ENCODE measurements at regions not wholly inside any gene's neighbourhood (a gene's known extent, or its start where the extent isn't known, plus 50 kb on each side); places are given as distances from the start of the nearest gene placed in this dataset.

DNA sequence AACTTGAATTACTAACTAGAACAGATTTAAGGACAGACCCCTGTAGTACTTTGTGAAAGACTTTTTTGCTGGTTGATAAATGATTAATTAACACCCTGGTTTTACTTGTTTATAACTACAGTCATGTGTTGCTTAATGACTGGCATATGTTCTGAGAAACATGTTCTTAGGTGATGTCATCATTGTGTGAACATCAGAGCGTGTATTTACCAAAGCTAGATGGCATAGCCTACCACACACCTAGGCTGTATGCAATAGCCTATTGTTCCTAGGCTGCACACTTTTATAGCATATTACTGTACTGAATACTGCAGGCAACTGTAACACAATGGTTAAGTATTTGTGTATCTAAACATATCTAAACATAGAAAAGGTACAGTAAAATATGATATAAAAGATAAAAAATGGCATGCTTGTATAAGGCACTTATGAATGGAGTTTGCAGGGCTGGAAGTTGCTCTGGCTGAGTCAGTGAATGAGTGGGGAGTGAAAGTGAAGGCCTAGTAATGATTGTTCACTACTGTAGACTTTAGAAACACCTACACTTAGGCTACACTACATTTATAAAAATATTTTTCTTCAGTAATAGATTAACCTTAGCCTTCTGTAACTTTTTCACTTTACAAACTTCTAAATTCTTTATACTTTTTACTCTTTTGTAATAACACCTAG lies 260.3 kb downstream of the KCNRG start:
- TF ChIP-seq EZH2 (IDR thresholded peaks at IDR 0.05; ENCODE audit: borderline replicate concordance, low read depth, low read length, severe bottlenecking) = no peak
- TF ChIP-seq, protein P1, sequence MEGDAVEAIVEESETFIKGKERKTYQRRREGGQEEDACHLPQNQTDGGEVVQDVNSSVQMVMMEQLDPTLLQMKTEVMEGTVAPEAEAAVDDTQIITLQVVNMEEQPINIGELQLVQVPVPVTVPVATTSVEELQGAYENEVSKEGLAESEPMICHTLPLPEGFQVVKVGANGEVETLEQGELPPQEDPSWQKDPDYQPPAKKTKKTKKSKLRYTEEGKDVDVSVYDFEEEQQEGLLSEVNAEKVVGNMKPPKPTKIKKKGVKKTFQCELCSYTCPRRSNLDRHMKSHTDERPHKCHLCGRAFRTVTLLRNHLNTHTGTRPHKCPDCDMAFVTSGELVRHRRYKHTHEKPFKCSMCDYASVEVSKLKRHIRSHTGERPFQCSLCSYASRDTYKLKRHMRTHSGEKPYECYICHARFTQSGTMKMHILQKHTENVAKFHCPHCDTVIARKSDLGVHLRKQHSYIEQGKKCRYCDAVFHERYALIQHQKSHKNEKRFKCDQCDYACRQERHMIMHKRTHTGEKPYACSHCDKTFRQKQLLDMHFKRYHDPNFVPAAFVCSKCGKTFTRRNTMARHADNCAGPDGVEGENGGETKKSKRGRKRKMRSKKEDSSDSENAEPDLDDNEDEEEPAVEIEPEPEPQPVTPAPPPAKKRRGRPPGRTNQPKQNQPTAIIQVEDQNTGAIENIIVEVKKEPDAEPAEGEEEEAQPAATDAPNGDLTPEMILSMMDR (IDR thresholded peaks at IDR 0.05; ENCODE audit: borderline replicate concordance, extremely low read depth, low read length, poor library complexity, severe bottlenecking) = no peak
